ENCODE measurements at regions not wholly inside any gene's neighbourhood (a gene's known extent, or its start where the extent isn't known, plus 50 kb on each side); places are given as distances from the start of the nearest gene placed in this dataset.

- TF ChIP-seq MAX (IDR thresholded peaks at IDR 0.05) = peak; percentile 53
- peak; percentile 78; the same call in 1 of the 2 replicates for TF ChIP-seq SIN3A (IDR thresholded peaks at IDR 0.05; ENCODE audit: low read depth)
These were observed 107.0 kb upstream of the DST start (continued) for GRCh38 chr6:56749632-56750151.

GRCh38 chr6:56746767-56747504 is 104.2 kb upstream of the DST start:
- ATAC-seq (no peak), DNase-seq (ENCODE audit: low read depth, low spot score) (no peak)
- BruUV-seq (replicated peaks) = no TSS peak
- Histone ChIP-seq H3K9me2 (ENCODE audit: insufficient read depth) (no peaks in the 10 kb centered on the region), H4K20me1 (ENCODE audit: insufficient read depth) (no peaks in the 10 kb centered on the region), H3K27me3 (ENCODE audit: insufficient read depth, low read length) (no peaks in the 10 kb centered on the region), H3K4me1 (ENCODE audit: control insufficient read depth in 1 of 2, insufficient read depth in 2 of 2, low read length in 2 of 2) (peaks cover 94 to 95% of the 10 kb centered on the region in 2 experiments), H2AFZ (ENCODE audit: low read depth, low read length, poor library complexity, severe bottlenecking) (no peak overlapping the region), H3K79me2 (ENCODE audit: insufficient read depth, low read length) (peaks cover 85% of the 10 kb centered on the region), H3K4me2 (ENCODE audit: low read length) (peak overlapping the region; percentile 46), H3K4me3 (replicated peaks in 1 of 2; ENCODE audit: low read depth in 1 of 2, low read length in 2 of 2) (no peak overlapping the region), H3K36me3 (ENCODE audit: control insufficient read depth in 1 of 2, insufficient read depth in 2 of 2, low read length in 2 of 2) (no peaks in the 10 kb centered on the region), H3K9me3 (ENCODE audit: control insufficient read depth in 1 of 2, insufficient read depth in 1 of 2, low read depth in 1 of 2, low read length in 2 of 2) (no peaks in the 10 kb centered on the region), H3K9ac (ENCODE audit: low read length) (peak overlapping the region; percentile 44), H3K27ac (ENCODE audit: low read depth, low read length) (peak overlapping the region; percentile 97)
- ChIA-PET POLR2A (no interaction called here), CTCF (no interaction called here), RAD21 (ENCODE audit: low non-redundant PET in 1 of 2, low total read pairs in 2 of 2, uncharacterized antibody in 2 of 2, unreplicated experiment in 2 of 2) (no interaction called here)
- intact Hi-C loops (cut with micrococcal nuclease) = no loop called here
- no peak for TF ChIP-seq POLR2AphosphoS5 (IDR thresholded peaks at IDR 0.05; ENCODE audit: low read depth, low read length)
- no peak for TF ChIP-seq REST (IDR thresholded peaks at IDR 0.05; ENCODE audit: low read depth)
- TF ChIP-seq CBX3 (IDR thresholded peaks at IDR 0.05; ENCODE audit: low read depth) = peak; percentile 20; the same call in 1 of the 2 replicates
